ENCODE measurements at regions not wholly inside any gene's neighbourhood (a gene's known extent, or its start where the extent isn't known, plus 50 kb on each side); places are given as distances from the start of the nearest gene placed in this dataset.
A peak's percentile ranks its signal among the peaks of the same experiment; 100 is the strongest.

DNA sequence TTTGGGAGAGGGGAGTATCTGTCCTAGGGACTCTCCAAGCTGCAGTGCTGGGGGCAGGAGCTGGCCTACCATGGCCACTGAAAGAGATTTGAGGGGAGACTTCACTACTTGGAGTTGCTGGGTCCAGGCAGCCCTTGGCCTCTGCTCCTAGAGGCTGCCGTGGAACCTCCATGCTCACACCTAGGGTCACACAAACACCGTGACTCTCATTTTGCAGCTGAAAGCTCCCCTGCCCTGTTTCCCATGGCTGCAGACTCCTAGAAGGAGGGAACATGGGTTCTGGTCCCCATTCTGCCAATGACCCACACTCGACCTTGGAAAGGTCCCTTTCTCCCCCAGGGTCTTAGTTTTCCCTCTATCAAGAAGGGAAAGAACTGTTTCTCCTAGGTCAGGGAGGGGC lies 147.1 kb upstream of the PPP1R26 start:
- DNase-seq (ENCODE audit: low read depth in 4 of 4, low spot score in 3 of 4): no peak

DNA sequence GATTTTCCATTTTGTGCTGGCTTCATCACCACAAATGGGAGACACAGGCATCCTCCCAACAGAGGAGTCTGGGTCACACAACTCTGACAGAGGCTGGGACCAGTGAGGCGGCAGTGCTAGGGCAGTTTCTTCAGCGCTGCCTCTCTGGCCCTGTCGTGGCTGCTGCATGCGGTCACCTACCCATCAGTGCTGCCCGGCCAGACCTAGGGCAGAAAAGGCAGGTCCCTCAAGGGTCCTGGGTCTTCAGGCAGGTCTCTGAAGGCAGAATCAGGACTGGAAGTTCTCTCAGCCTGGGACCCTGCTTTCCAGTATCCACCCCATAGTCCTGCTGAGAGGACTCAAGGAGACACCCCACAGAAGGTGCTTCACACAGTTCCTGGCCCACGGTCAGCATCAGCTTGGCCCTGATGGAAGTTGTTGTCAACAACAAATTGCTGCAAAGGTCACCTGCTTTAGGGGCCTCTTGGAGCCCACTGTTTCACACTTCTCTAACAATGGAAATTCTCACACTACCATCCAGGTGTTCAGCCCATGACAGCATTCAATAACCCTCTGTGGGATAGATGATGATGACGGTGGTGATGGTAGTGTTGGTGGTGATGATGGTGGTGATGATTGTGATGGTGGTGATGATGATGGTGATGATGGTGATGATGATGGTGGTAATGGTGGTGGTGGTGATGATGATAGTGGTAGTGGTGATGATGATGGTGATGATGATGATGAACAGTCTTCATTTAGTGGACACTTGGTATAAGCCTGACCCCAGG lies 146.4 kb upstream of the PPP1R26 start:
- no peak for DNase-seq (ENCODE audit: low read depth in 4 of 4, low spot score in 3 of 4)

DNA sequence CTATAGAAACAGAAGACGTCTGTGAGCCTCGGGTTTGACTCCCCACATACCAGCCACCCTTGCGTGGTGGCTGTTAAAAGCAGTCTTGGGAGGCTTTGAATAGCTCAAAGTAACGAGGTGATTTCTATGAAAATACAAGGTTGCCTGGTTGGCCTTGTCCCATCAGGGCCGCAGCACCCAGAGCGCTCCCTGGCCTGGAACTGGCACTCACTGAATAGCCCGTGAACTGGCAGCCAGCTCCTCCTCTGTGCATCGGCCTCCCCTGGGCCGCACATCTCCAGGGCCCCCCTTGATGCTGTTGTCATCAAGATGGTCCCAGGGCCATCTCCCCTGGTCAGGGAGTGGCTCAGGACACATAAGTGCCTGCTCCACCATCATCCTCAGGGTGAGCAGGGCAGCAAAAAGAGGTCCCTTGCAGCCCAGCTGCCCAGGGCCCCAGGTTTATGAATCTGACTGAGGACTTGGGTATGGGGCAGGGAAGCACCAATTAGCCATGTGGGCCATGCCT lies 144.6 kb upstream of the PPP1R26 start:
- no peak for DNase-seq (ENCODE audit: low read depth in 4 of 4, low spot score in 3 of 4)

DNA sequence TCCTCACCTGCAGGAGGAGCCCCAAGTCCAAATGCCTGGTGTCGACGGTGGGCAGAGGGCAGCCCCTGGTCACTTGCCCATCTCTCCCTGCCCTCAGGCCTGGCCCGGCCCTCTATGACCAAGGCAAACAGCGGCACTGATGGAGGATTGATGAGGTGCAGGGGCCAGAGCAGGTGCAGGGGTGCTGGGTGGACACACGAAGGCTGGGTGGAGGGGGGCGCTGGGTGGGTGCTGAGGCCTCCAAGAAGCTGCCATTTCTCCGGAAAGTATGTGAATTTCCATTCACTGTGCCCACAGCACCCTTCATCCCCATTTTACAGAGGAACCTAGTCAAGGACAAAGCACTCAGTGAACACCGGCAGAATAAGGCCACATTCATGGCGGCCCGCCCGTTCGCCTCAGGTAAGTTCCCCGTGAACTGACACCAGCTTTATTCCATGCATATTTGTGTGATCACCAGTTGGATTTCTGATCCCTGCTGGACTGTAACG lies 143.8 kb upstream of the PPP1R26 start:
- no peak for DNase-seq (ENCODE audit: low read depth in 4 of 4, low spot score in 3 of 4)

DNA sequence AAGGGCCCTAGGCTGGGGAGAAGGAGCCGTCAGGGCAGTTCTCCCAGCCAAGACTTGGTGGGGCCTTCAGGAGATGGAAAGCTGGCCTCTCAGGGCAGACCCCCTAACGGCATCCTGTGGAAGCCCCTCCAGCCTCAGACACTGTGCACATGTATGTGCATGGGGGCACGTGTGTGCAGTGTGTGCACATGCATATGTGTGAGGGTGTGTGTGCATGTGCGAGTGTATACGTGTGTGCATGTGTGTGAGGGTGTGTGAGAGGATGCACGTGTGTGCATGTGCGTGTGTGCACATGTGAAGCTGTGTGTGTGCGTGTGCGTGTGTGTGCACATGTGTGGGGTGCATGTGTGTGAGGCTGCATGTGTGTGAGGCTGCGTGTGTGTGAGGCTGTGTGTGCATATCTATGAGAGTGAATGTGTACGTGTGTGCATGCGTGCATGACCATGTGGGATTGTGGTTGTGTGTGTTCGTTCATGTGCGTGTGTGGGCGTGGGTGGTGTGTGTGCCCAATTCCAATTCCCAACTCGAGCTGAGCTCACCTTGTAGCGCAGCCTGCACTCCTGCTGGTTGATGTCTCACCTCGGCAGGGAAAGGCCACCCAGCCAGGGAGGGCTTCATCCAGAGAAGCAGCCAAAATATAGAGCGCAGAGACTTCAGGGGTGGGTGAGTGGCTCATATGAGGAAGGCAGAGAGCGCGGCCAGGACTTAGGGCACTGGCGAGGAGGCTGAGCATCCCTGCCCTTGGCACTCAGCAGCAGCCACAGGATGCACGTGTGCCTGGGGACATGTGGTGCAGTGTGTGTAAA lies 142.7 kb upstream of the PPP1R26 start:
- DNase-seq (ENCODE audit: low read depth in 4 of 4, low spot score in 3 of 4): no peak

DNA sequence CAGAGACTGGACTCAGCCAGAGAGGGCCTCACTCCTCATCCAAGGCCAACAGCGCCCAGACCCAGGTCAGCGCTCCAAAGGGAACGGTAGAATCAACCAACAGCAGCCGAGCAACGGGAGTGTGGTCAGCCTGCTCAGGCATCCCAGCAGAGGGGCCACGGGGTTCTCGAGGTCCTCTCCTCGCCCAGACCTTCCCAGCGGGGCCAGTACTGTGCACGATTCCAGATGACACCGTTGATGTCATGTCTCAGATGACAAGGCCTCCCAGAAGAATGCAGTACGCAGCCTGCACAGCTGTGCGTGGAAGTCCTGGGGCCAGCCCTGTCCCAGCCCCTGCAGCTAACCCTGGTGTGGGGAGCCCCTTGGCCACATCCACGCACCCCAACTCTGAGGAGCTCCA lies 141.0 kb upstream of the PPP1R26 start:
- DNase-seq (ENCODE audit: low read depth in 4 of 4, low spot score in 3 of 4): no peak

DNA sequence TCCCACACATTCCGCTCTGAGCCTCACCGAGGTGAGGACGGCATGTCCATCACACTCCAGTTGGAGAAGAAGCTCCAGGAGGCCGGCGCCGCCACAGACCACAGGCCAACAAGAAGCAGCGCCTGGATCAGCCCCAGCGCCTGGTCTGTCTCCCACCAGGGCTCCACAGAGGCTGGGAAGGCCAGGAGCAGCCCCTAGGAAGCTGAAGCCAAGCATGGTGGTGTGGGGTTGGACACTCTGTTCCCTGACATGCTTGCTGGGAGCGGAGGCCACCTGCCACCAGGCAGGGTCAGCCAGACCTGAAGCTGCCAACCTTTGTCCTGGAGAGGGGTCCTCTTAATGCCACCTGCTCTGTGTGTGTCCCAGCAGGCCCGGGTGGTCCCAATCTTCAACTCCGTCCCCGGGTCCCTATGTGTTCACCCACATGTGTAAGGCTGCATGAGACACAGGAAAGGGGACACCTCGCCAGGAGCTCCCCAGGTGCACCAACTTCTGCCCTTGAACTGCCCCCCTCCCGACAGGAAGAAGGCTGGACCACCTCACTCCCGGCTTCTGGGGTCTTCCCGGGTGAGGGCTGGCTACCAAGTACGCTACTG lies 140.1 kb upstream of the PPP1R26 start:
- no peak for DNase-seq (ENCODE audit: low read depth in 4 of 4, low spot score in 3 of 4)

- no peak for DNase-seq (ENCODE audit: low read depth in 4 of 4, low spot score in 3 of 4)
These were observed 139.4 kb upstream of the PPP1R26 start for GRCh38 chr9:135340143-135340655.

DNA sequence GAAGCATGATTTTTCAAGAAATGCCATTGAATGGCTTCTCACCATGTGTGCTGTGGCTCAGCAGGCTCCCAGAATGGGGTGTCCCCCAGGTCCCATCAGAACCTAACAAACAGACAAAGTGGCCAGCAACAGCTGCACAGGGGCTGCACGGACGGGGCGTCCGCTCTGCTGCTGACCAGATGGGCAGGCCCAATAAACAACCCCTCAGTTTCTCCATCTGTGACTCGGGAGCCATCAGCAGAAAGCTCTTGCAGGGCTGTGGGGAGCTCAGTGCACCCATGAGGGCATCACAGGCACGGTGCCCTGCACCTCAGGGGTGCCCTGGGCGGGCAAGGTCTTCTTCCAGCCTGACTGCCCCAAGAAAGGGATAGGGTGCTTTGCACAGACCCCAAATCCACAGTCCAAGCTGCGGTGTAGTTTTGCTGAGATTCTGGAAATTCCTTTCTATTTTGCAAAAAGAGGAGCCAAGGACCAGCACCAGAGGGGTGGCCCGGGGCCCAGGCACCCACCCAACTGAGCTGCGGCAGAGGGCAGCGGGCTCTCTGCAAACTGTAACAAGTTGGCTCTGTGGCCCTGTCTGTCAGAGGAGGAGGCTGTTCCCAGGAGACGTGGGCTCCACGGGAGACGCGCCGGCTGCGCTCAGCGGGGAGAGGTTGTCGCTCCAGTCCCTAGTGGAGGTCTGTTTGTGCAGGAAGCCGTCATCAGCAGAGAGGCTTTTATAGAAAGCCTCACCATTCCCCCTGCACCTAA lies 138.7 kb upstream of the PPP1R26 start:
- DNase-seq (ENCODE audit: low read depth in 4 of 4, low spot score in 3 of 4): no peak

- DNase-seq (ENCODE audit: low read depth in 4 of 4, low spot score in 3 of 4): no peak
These were observed 137.9 kb upstream of the PPP1R26 start for GRCh38 chr9:135341612-135342169.

DNA sequence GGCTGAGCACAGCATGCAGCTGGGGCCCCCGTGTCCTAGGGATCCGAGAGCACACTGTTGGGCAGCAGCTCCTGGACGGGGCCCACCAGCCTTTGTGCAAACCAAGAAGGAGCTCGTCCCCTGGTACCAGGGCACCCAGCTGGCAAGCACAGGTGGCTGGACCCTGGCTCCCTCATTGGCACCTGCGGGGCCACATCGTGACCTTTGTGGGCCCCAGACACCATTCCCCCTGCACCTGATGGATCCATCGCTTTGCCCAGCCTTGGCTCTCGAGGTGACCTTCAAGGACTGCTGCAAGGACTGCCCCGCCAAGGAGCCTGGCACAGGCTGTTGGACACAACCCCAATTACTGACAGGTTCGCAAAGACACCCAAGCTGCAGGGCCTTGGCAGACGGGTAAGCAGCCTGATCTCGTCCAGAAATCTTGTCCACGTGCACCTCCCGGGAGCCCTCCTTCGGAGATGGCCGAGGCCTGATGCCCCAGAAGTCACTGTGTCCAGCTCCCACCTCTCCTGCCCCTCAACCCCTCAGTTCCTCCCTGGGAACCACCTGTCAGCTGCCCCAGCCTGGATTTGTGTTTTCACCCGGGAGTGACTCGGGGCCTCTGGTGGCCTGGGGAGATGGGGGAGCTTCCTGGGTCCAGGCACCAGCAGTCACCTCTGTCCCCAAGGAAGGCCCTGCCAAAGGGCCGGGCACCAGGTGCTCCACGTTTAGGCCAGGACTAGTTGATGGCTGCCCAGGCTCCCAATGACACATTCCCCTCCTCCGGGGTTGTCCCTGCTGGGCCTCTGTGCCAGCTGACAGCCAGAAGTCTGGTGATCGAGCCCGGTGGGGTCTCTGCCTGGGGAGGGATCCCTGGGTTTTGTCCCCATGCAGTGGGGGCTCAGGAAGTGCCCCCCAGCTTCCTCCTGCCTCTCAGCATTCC lies 137.1 kb upstream of the PPP1R26 start:
- no peak for DNase-seq (ENCODE audit: low read depth in 4 of 4, low spot score in 3 of 4)

- DNase-seq (ENCODE audit: low read depth in 4 of 4, low spot score in 3 of 4): no peak
These were observed 136.4 kb upstream of the PPP1R26 start for GRCh38 chr9:135343136-135343535.

GRCh38 chr9:135343837-135344522 lies 135.6 kb upstream of the PPP1R26 start:
- DNase-seq (ENCODE audit: low read depth in 4 of 4, low spot score in 3 of 4): peak in 1 of 4 donors; percentile 22

DNA sequence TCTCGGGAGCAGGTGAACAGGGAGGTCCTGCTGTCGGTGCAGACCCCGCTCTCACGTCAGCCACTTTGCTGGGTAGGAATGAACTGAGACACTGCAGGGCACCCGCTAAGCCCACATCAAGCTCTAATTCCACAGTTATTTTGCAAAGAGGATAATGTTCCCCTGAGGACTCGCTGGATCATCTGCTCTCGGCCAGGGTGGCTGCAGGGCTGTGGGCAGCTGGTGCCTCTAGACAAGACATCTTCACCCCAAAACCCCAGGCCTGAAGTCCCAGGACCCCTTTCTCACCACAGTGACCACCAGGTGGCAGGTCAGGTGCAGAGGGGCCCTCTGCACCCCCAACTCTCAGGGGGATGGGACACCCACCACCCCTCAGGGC lies 135.1 kb upstream of the PPP1R26 start:
- DNase-seq (ENCODE audit: low read depth in 4 of 4, low spot score in 3 of 4): no peak

GRCh38 chr9:135344915-135345500 lies 134.6 kb upstream of the PPP1R26 start:
- DNase-seq (ENCODE audit: low read depth in 4 of 4, low spot score in 3 of 4): no peak

- DNase-seq (ENCODE audit: low read depth in 4 of 4, low spot score in 3 of 4): no peak
These were observed 133.7 kb upstream of the PPP1R26 start for GRCh38 chr9:135345775-135346433.

DNA sequence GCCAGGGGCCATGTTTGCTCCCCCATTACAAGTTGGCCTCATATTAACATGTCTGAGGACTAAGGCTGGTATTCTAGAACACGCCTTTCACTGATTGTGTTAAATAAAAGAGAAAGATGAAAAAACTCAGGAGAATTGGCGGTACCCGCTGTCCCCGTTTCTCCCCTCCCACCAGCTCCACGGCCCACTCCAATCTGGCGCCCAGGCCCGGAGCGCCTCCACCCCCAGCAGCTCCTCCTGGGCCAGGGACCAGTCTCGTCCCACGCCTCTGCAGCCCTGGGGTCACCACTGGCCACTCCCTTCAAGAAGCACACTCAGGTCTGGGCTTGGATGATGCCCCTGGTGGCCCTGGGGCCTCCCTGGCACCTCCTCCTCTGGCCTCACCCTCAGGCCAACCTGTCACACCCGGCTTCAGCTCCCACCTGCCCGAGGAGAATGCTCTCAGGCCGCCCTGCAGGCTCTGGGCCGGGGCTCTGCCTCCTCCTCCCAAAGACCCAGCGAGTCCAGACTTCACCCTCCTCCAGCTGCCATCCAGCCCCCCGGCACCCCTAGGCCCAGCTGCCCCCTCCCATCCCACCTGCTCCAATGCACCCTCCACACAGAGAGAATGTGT lies 133.0 kb upstream of the PPP1R26 start:
- DNase-seq (ENCODE audit: low read depth in 4 of 4, low spot score in 3 of 4): no peak
